Activated T-cell treated with anti-CD3 and anti-CD28 coated beads, Interleukin-2, amount 50 U/mL, for 24 hours (primary cell): ENCODE measurements at regions not wholly inside any gene's neighbourhood (a gene's known extent, or its start where the extent isn't known, plus 50 kb on each side); places are given as distances from the start of the nearest gene placed in this dataset.

Experiments
- DNase-seq: peaks from one replicate; pipeline ENCODE4 v3.0.0-alpha.2; 2020
- H3K27ac Mint-ChIP-seq: 2 replicates; pipeline ENCODE4 v1.8.0; 2020; ENCODE audit warnings: mild to moderate bottlenecking, mixed read lengths
- H3K27me3 Mint-ChIP-seq: 2 replicates; pipeline ENCODE4 v1.8.0; 2020; ENCODE audit warnings: mixed read lengths
- H3K36me3 Mint-ChIP-seq: 2 replicates; pipeline ENCODE4 v1.8.0; 2020; ENCODE audit warnings: low read depth, mixed read lengths
- H3K4me1 Mint-ChIP-seq: 2 replicates; pipeline ENCODE4 v1.8.0; 2020; ENCODE audit warnings: low read depth, mixed read lengths
- H3K4me3 Mint-ChIP-seq: 2 replicates; pipeline ENCODE4 v1.8.0; 2020; ENCODE audit warnings: mild to moderate bottlenecking, moderate library complexity, mixed read lengths
- H3K9me3 Mint-ChIP-seq: 2 replicates; pipeline ENCODE4 v1.8.0; 2020; ENCODE audit warnings: mixed read lengths

DNA sequence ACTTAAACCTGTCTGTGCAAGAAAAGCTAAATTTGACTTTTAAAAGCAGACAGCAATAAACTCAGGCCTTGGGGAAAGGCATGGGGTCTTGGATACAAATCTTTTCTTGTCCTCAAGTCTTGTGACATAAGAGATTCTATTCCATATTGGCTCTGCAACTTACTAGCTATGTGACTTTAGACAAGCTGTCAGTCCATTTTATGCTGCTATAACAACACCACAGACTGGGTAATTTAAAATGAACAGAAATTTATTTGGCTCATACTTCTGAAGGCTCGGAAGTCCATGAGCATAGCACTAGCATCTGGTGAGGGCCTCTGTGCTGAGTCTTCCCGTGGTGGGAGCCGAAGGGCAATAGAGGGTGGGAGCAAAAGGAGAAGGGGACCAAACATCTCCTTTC is 246.0 kb upstream of the MOCS1 start:
- Mint-ChIP-seq H3K9me3 (peaks cover 23% of the 10 kb centered on the region), H3K36me3 (no peaks in the 10 kb centered on the region), H3K27me3 (peaks cover 11% of the 10 kb centered on the region), H3K4me3 (no peak overlapping the region), H3K4me1 (no peaks in the 10 kb centered on the region), H3K27ac (no peak overlapping the region)
- no peak for DNase-seq

DNA sequence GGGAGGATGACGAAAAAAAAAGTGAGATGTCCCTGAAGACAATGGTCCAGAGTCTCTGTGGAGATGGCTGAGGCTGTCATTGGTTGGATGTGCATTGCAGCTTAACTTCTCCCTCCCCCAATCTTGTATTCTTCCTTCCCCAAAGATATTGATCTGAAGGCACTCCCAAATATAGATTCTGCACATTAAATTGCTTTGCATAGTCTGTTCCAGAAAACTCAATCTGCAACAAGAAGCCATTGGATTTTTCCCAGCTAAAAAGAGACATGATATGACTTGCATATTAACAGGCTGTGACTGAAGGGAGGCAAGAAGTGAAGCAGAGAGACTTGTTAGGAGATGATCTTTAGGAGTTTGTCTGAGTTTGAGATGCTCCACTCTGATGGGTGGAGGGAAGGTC is 245.2 kb upstream of the MOCS1 start:
- Mint-ChIP-seq H3K4me1 (no peaks in the 10 kb centered on the region), H3K36me3 (no peaks in the 10 kb centered on the region), H3K9me3 (peaks cover 19% of the 10 kb centered on the region), H3K4me3 (no peak overlapping the region), H3K27ac (no peak overlapping the region), H3K27me3 (peaks cover 12% of the 10 kb centered on the region)
- no peak for DNase-seq

DNA sequence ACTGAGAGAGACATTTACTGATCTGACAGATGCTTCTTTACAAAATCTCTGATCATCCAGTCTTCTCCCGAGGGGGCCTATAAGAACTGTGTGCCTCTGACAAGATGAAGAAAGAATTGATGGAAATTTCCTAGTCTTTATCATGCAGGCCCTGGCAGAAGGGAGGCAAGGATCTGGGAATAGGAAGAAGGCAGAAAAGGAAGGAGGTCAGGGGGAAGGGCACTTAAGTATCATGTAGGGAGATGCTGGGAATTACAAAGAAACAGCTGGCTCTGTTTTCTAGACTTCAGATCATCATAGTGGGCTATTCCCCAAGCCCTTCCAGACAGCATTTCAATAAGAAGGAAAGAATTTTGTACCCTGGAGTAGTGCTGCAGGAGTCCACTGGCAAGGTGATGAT is 243.3 kb upstream of the MOCS1 start:
- H3K4me1 Mint-ChIP-seq, result no peaks in the 10 kb centered on the region
- no peaks in the 10 kb centered on the region for H3K36me3 Mint-ChIP-seq
- H3K27me3 Mint-ChIP-seq, result peaks cover 17% of the 10 kb centered on the region
- peaks cover 3% of the 10 kb centered on the region for H3K9me3 Mint-ChIP-seq
- no peak for DNase-seq
- no peak overlapping the region for H3K27ac Mint-ChIP-seq
- no peak overlapping the region for H3K4me3 Mint-ChIP-seq

DNA sequence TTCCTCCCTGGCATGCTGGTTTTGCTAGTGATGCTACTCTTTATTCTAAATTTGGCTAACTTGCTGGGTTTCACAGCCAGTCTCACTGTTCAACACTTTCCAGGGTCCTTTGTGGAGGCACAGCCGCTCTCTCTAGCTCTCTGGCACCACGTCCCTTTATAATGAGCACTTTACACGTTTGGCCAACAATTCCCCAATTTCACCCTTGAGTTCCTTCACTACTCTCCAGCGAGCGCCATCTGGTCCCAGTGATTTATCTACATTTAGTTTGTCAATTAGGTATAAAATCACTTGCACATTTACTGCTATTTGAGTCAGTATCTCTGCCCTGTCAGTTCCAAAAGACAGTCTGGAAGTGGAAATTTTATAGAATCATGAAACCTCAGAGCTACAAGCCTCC is 241.9 kb upstream of the MOCS1 start:
- no peak for DNase-seq
- Mint-ChIP-seq H3K4me3 (no peak overlapping the region), H3K9me3 (no peaks in the 10 kb centered on the region), H3K27me3 (peaks cover 17% of the 10 kb centered on the region), H3K36me3 (no peaks in the 10 kb centered on the region), H3K4me1 (no peaks in the 10 kb centered on the region), H3K27ac (no peak overlapping the region)

DNA sequence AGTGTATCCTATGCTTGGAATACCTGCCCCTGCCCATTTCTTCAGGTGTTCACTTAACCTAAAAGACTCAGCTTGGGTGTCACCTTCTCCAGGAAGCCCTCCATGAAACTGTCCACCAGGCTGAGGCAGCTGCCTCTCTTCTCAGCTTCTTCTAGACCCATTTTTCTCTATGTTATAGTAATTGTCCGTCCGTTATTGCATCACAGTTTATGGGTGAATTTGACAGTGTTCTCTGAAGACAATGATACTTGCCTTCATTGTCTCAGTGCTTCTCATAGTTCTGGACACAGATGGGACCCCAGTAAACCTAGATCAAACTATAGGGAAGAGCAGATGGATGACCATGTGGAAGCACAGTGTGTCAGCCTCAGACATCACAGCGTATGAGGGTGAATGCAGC is 238.0 kb upstream of the MOCS1 start:
- Mint-ChIP-seq H3K4me1 (no peaks in the 10 kb centered on the region), H3K27ac (no peak overlapping the region), H3K27me3 (peaks cover 22% of the 10 kb centered on the region), H3K36me3 (no peaks in the 10 kb centered on the region), H3K9me3 (no peaks in the 10 kb centered on the region), H3K4me3 (no peak overlapping the region)
- DNase-seq, result no peak

DNA sequence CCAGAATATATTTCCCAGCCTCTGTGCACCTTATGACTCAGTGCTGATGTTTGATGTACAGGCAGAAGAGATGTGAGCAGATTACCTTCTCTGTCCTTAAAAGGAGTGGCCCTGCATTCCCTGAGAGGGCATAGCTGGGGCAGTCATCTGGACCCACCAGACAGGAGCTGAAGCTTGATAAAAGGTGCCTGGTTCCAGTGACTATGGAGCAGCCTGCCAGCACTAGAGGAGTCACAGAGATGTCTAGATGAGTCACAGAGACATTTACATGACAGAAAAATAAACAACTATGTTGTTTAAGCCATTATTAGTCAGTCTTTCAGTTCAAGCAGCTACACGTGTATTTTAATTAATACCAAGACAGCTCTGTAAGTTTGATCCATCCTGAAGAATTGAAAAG is 237.1 kb upstream of the MOCS1 start:
- Mint-ChIP-seq H3K27me3 (peaks cover 18% of the 10 kb centered on the region), H3K9me3 (no peaks in the 10 kb centered on the region), H3K4me1 (no peaks in the 10 kb centered on the region), H3K27ac (no peak overlapping the region), H3K36me3 (no peaks in the 10 kb centered on the region), H3K4me3 (no peak overlapping the region)
- no peak for DNase-seq

DNA sequence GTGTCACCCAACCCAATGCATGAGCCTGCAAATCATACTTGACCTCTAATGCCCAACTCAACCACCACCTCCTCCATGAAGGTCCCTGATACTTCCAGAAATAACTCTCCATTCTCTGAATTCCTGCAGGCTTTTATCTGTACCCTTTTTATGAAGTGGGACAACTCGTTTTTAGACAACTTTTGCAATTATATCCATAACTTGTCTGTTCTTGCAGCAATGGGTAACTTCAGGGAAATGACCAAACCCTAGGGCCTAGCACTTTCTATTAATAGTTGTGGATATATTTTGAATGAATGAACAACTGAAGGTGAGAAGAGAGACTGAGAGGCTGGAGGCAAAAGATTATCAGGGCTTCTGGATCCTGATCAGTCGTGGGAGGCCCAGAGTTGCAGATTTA is 236.6 kb upstream of the MOCS1 start:
- H3K27me3 Mint-ChIP-seq, result peaks cover 14% of the 10 kb centered on the region
- no peaks in the 10 kb centered on the region for H3K36me3 Mint-ChIP-seq
- no peaks in the 10 kb centered on the region for H3K9me3 Mint-ChIP-seq
- no peak overlapping the region for H3K4me3 Mint-ChIP-seq
- no peak for DNase-seq
- no peak overlapping the region for H3K27ac Mint-ChIP-seq
- H3K4me1 Mint-ChIP-seq, result no peaks in the 10 kb centered on the region

DNA sequence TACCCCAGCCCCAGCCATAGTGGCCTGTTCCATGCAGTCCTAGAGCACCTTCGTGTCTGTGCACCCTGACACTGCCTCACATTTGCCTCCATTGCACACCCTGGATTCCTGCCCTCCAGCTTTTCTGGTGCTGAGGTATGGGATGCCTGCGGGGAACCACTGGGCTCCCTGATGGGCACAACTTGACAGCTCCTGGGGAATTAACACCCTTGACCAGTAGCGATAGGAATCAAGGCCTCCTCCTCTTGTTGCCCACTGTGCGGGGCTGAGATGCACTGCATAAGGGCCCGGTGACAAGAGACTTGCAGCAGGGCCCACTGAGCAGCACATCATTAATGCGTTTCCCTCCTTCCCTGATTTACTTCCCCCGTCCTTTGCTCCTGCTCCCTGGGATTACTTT is 235.6 kb upstream of the MOCS1 start:
- H3K27me3 Mint-ChIP-seq, result peaks cover 13% of the 10 kb centered on the region
- H3K9me3 Mint-ChIP-seq, result no peaks in the 10 kb centered on the region
- no peaks in the 10 kb centered on the region for H3K36me3 Mint-ChIP-seq
- no peak for DNase-seq
- no peaks in the 10 kb centered on the region for H3K4me1 Mint-ChIP-seq
- no peak overlapping the region for H3K4me3 Mint-ChIP-seq
- H3K27ac Mint-ChIP-seq, result no peak overlapping the region

DNA sequence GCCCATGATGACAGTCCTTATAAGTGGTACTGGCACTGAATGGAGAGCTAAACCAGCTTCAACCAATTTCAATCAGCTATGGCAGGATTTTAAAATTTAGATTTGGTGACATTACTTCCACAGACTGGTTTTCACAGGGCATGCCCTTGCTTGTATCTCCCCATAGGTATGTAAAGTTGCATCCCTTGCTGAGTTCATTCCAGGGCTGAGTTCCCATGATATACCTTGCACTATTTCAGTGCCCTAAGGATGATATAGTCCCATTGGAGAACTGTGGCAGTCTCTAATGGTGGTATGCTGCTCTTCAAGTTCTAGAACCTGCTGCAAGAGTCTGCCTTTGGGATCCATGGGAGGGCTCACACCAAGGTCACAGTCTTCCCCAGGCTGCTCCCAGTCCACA is 232.7 kb upstream of the MOCS1 start:
- no peaks in the 10 kb centered on the region for H3K36me3 Mint-ChIP-seq
- peaks cover 10% of the 10 kb centered on the region for H3K27me3 Mint-ChIP-seq
- no peaks in the 10 kb centered on the region for H3K9me3 Mint-ChIP-seq
- H3K4me3 Mint-ChIP-seq, result no peak overlapping the region
- no peak for DNase-seq
- no peaks in the 10 kb centered on the region for H3K4me1 Mint-ChIP-seq
- H3K27ac Mint-ChIP-seq, result no peak overlapping the region

DNA sequence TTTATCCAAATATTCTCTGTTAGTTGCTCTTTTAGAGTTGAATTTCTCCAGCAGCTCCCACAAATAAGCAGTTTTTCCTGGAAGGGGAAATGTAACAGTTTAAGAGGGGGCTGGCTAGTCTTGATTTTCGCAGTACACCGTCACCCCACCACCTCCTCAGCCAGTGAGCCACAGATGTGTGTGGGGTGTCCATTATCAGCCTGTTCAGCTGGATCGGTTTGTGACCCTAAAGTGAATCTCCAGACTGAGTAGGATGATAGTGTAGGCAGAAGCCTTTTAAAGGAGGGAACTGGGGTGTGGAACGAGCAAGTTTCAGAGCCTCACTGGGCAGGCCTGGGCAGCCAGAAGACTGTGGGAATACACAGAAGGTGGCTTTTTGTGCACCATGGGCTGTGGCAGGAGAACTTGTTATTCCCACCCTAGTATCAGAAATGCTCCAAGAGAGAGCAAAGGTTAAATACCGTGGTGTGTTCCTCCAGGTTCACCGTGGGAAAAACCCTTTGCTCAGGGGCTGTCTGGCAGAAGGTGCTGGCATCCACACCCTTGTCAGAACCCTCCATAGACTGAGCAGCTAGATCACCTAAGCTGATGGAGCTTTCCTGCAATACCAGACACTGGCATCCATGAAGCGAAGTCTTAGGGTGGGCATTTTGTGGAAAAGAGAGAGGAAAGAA is 230.9 kb upstream of the MOCS1 start:
- no peak overlapping the region for H3K4me3 Mint-ChIP-seq
- H3K36me3 Mint-ChIP-seq, result no peaks in the 10 kb centered on the region
- H3K27ac Mint-ChIP-seq, result no peak overlapping the region
- H3K27me3 Mint-ChIP-seq, result peaks cover 6% of the 10 kb centered on the region
- no peaks in the 10 kb centered on the region for H3K4me1 Mint-ChIP-seq
- no peak for DNase-seq
- H3K9me3 Mint-ChIP-seq, result no peaks in the 10 kb centered on the region

DNA sequence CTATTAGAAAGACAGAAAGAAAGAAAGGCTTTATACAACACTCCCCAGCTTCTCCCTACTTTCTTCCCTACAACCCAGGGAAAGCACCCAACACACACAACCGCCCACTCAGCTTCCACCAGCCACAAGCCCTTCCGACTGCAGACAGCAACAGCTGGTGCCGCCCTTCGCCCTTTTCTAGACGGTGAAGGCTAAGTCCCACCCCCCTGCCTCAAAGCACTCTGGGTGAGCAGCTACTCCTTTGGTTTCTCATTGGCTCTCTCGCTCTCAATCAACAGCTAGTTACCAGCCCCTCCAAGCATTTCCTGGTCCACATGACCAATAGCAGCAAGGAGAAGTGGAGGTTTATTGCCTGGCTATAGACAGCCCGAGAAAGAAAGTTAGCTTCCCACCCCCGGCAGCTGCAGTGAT is 230.1 kb upstream of the MOCS1 start:
- no peak overlapping the region for H3K4me3 Mint-ChIP-seq
- H3K27ac Mint-ChIP-seq, result no peak overlapping the region
- DNase-seq, result no peak
- no peaks in the 10 kb centered on the region for H3K36me3 Mint-ChIP-seq
- H3K9me3 Mint-ChIP-seq, result no peaks in the 10 kb centered on the region
- no peaks in the 10 kb centered on the region for H3K4me1 Mint-ChIP-seq
- peaks cover 3% of the 10 kb centered on the region for H3K27me3 Mint-ChIP-seq

DNA sequence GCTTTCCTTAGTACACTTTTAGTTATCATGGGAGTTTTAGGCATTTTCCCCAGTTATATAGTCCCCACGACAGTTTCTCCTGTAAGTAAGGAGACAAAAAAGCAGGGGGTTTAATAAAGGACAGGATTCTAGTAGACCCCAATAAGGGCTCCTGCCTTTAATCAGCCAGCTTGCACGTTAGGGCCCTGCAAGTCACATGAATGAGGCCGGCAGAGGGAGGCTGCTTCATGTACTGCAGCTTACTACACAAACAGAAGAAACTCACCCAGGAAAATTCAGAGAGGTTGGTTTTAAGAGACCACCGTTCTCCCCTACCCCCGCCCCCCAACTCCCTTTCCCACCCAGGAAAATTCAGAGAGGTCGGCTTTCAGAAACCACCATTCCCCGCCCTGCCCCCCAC is 229.7 kb upstream of the MOCS1 start:
- H3K4me1 Mint-ChIP-seq, result no peaks in the 10 kb centered on the region
- peaks cover 3% of the 10 kb centered on the region for H3K27me3 Mint-ChIP-seq
- no peak overlapping the region for H3K27ac Mint-ChIP-seq
- H3K4me3 Mint-ChIP-seq, result no peak overlapping the region
- no peaks in the 10 kb centered on the region for H3K36me3 Mint-ChIP-seq
- no peaks in the 10 kb centered on the region for H3K9me3 Mint-ChIP-seq
- DNase-seq, result no peak

DNA sequence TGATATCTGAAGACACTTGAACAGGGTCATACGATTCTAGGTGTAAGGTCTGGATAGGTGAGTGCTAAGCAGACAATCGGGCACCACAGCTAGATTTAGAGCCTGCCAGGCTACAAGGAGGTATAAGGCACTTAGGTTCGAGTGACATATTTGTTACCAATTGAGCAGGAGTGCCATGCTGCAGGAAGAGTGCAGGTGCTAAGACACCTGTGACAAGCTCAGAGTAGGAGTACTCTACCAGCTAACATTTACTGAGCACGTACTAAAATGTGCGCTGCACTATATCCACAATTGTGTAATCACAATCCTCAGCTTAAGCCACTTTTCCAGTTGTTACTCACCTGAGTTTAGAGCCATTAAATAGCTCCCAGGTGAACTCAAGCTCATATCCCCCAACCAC is 227.8 kb upstream of the MOCS1 start:
- Mint-ChIP-seq H3K9me3 (no peaks in the 10 kb centered on the region), H3K27ac (no peak overlapping the region), H3K27me3 (peaks cover 3% of the 10 kb centered on the region), H3K36me3 (no peaks in the 10 kb centered on the region), H3K4me1 (no peaks in the 10 kb centered on the region), H3K4me3 (no peak overlapping the region)
- DNase-seq, result no peak

DNA sequence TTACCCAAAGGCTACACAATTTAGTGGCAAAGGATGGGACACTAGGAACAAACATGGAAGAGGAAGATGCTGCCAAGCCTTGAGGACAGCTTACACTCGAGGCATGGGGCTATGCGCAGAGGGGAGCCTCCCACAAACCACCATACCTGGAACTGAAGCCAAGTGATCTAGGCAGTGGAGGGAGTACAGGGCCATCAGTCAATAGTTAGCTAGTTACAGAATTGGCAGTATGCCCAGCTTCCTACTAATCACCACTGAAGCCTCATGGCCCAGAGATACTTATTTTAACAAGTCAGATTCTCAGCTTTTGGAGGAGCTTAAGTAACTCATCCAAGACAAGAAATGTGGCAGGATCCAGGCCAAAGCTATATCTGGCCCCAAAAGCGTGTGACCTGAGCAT is 226.6 kb upstream of the MOCS1 start:
- no peaks in the 10 kb centered on the region for H3K36me3 Mint-ChIP-seq
- DNase-seq, result no peak
- H3K9me3 Mint-ChIP-seq, result no peaks in the 10 kb centered on the region
- H3K27me3 Mint-ChIP-seq, result peaks cover 5% of the 10 kb centered on the region
- H3K4me3 Mint-ChIP-seq, result no peak overlapping the region
- H3K27ac Mint-ChIP-seq, result no peak overlapping the region
- H3K4me1 Mint-ChIP-seq, result no peaks in the 10 kb centered on the region

DNA sequence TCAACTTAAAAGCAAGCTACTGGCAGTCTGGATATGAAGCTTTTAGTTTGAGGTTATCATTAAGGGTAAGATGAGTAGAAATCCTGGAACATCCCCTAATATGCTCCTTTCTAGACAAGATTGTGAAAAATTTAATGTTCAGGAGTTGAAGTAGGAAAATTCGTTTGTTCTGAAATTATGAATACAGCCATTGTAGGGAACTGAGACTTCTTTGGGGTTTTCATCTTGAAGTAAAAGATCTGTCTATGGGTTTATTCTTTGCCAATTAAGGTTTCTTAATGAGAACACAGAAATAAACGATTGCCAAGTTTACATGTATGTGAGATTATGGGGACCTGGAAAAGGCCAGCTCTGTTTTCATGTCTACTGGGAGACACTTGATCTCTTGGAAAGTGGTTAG is 225.6 kb upstream of the MOCS1 start:
- H3K4me1 Mint-ChIP-seq, result no peaks in the 10 kb centered on the region
- no peak for DNase-seq
- no peaks in the 10 kb centered on the region for H3K36me3 Mint-ChIP-seq
- H3K27ac Mint-ChIP-seq, result no peak overlapping the region
- no peak overlapping the region for H3K4me3 Mint-ChIP-seq
- H3K9me3 Mint-ChIP-seq, result no peaks in the 10 kb centered on the region
- peaks cover 9% of the 10 kb centered on the region for H3K27me3 Mint-ChIP-seq
